CD4-positive, alpha-beta T cell treated with Interleukin-2 at 100 ng/mL for 4 hours (primary cell): ENCODE measurements at regions not wholly inside any gene's neighbourhood (a gene's known extent, or its start where the extent isn't known, plus 50 kb on each side); places are given as distances from the start of the nearest gene placed in this dataset.
"Not testable (repeated sequence)": the region's sequence is repeated elsewhere in the genome, so short reads cannot be mapped to it uniquely, and the experiment has no call there.

Source experiments
- DNase-seq: peaks from one replicate; pipeline ENCODE4 v3.0.0-alpha.2; 2020; ENCODE audit warnings: low spot score

DNA sequence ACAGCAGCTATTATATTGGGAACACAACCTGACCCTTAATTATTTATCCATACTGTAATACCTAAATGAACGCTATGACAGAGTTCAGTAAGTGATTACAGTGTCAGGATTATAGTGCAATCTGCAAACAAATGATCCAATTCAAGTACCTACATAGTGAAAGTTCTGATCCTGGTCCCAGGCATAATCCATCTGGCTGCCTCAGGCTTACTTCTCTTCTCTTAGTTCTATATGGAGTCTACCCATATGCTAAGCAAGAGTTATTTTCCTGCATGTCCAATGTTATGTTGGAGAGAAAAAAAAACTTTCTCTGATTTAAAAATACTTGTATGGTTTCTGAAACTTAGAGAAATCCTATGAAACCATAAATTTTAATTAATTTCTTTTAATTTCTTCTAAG is 1487.7 kb upstream of the SLC10A2 start:
- no peak for DNase-seq

- no peak for DNase-seq
Observed at GRCh38 chr13:104553186-104553585, 1487.0 kb upstream of the SLC10A2 start.

DNA sequence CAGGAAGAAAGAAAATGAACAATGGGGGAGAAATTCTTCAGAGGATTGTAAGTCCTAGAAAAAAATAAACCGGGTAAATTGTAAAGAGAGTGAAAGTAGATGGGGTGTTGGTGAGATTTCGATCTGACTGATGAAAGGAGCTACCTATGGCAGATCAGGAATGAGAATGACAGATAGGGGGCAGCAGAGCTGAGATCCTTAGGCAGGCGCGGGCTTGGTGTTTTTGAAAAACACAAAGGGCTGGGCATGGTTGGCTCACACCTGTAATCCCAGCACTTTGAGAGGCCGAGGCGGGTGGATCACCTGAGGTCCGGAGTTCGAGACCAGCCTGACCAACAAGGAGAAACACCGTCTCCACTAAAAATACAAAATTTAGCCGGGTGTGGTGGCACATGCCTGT is 1468.6 kb upstream of the SLC10A2 start:
- no peak for DNase-seq

DNA sequence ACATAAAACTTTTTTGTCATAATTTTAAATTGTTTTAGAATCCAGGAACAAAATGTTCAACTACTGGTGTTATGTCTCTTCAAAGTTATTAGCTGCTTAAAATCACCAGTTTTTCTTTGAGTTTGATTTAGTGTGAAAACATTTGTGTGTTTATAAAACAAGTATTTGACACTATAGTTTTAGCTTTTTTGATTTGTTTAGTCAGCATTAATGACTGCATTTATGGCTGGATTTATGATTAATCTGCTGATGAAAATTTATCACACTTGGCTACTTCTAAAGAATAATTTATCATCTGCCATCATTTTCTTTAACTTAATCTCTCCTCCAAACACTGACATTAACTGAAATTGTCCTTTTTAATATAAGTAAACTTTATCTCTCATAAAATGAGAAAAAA is 1465.9 kb upstream of the SLC10A2 start:
- no peak for DNase-seq

GRCh38 chr13:104530741-104531140 is 1464.5 kb upstream of the SLC10A2 start:
- DNase-seq, result no peak

DNA sequence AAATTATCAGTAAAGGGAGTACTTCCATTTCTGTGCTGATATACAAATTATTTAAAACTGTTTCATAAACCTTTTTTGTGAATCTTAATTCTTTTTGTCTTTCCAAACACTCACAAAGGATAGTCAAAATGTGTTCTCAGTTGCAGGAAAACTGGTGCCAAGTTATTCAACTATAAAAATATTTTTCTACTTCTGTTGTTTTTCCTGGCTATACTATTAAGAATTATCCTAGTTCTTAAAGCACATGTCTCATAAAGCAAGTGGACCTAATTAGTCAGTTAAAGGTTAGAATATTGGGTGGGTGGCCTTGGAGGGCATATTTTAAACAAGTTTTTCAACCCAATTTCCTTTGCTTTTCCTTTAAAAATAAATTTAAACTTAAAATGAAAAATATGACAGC is 1460.3 kb upstream of the SLC10A2 start:
- DNase-seq, result no peak

- DNase-seq, result no peak
Observed at GRCh38 chr13:104525467-104525866, 1459.2 kb upstream of the SLC10A2 start.

GRCh38 chr13:104522235-104523072 is 1456.2 kb upstream of the SLC10A2 start:
- no peak for DNase-seq

- DNase-seq, result no peak
Observed at GRCh38 chr13:104510422-104510821, 1444.2 kb upstream of the SLC10A2 start.

GRCh38 chr13:104493502-104493901 is 1427.3 kb upstream of the SLC10A2 start:
- not testable (repeated sequence) for DNase-seq

DNA sequence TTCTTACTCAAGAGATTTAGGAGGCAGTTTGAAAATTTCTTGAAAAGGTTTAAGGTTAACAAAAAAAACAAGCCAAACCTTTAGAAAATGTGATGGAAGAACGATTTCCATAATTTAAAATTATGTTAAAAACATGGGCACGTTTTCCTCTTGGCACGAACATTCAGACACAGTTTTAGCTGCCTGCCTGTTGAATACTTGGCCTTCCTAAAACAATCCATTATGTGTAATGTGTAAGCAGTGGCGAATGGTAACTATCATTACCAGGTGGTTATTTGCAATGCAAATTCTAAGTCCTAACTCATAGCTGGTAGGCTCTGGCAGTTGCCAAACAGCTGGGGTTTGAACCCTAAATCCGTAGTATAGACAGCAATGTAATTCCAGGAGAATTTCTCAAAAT is 1425.7 kb upstream of the SLC10A2 start:
- DNase-seq, result no peak

- DNase-seq, result no peak
Observed at GRCh38 chr13:104487006-104487405, 1420.8 kb upstream of the SLC10A2 start.

DNA sequence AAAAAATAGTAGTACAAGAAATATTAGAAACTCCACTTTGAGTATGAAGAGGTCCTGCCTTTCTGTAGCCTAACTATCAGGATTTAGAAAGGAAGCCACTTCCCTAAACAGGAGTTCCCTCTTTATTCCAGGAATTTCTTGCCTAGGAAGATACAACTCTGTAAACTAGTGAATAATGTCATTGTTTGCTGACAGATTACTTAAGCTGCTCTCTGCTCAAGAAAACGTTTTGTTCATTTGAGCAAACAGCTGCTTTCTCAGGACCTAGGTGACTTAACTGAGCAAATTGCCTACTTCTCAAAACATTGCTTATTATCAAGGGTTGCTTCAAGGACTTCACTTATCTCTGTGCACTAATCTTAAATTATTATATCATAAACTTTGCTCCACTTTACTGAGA is 1419.4 kb upstream of the SLC10A2 start:
- no peak for DNase-seq

GRCh38 chr13:104483631-104484030 is 1417.4 kb upstream of the SLC10A2 start:
- no peak for DNase-seq

- DNase-seq, result no peak
Observed at GRCh38 chr13:104477261-104477660, 1411.0 kb upstream of the SLC10A2 start.

- DNase-seq, result no peak
Observed at GRCh38 chr13:104473936-104474335, 1407.7 kb upstream of the SLC10A2 start.

GRCh38 chr13:104466016-104466415 is 1399.8 kb upstream of the SLC10A2 start:
- no peak for DNase-seq

GRCh38 chr13:104461049-104461448 is 1394.8 kb upstream of the SLC10A2 start:
- no peak for DNase-seq

- no peak for DNase-seq
Observed at GRCh38 chr13:104460554-104460953, 1394.3 kb upstream of the SLC10A2 start.

GRCh38 chr13:104450006-104450405 is 1383.8 kb upstream of the SLC10A2 start:
- DNase-seq, result no peak

DNA sequence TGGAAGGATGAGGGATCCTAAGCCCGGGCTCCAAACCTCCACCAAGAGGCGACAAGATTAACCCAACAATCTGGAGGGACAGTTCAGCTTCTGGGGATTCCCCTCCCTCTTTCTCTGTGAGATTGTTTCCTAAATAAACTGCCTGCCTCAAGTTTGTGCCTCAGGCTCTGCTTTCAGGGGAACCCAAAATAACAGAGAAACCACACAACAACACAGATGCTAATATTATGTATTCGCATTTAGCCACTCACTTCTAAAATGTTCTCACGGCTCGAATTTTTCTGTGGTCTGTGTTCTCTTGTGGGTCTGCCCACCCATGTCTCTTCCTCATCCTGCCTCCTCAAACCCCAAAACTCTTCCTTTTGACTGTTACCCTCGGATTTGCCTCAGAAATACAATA is 1381.1 kb upstream of the SLC10A2 start:
- DNase-seq, result no peak

DNA sequence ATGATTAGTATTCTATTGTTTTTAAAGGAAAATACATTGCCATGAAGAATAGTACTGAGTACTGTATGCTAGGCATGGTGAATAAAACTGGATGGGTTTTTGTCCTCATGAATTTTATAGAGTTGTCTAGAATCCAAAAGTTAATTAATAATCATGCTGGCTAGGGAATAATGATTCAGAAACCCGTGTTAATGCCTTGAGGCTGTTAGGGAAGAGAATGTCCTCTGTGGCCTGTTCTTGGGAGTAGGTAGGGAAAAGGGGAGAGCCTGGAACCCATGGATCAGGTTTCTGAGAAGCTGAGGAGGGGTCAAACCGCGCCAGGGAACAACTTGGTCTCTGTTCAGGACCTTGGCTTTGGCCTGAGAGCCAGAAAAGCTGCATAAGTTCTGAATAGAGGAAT is 1376.3 kb upstream of the SLC10A2 start:
- no peak for DNase-seq

- DNase-seq, result no peak
Observed at GRCh38 chr13:104436555-104436954, 1370.3 kb upstream of the SLC10A2 start.

DNA sequence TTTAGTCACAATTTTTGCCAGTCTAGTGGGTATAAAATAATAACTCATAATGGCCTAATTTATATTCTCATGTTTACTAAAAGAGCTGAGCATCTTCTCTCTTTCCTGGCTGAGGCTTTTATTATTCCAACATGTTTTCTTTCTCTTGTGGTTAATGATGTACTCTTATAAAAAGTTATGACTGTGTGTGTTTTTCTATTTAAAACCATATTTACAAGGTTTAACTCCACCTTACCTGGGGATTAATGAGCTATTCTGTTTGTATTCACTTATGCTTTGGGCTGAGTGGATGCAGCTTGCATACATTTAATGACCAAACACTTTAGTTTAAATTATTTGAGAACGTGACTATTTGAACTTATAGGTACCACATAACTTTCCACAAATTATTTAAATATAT is 1365.7 kb upstream of the SLC10A2 start:
- DNase-seq, result no peak
